GM19328 (cell line): ENCODE measurements at regions not wholly inside any gene's neighbourhood (a gene's known extent, or its start where the extent isn't known, plus 50 kb on each side); places are given as distances from the start of the nearest gene placed in this dataset.
"Not testable (repeated sequence)": the region's sequence is repeated elsewhere in the genome, so short reads cannot be mapped to it uniquely, and the experiment has no call there.

Experiments used
- ATAC-seq: cut with Tn5 transposase; IDR thresholded peaks from one replicate; pipeline ENCODE4 v1.9.1; 2021; ENCODE audit warnings: mild to moderate bottlenecking, moderate library complexity; ENCODE audit not compliant: unreplicated experiment

GRCh38 chr6:159416891-159417560 lies 247.8 kb downstream of the FNDC1 start:
- no peak for ATAC-seq

GRCh38 chr6:159415540-159415939 lies 246.3 kb downstream of the FNDC1 start:
- ATAC-seq = no peak

- no peak for ATAC-seq
Measured at GRCh38 chr6:159414711-159415110, 245.5 kb downstream of the FNDC1 start.

- ATAC-seq = not testable (repeated sequence)
Measured at GRCh38 chr6:159407211-159407780, 238.1 kb downstream of the FNDC1 start.

- ATAC-seq = no peak
Measured at GRCh38 chr6:159404296-159404695, 235.1 kb downstream of the FNDC1 start.

GRCh38 chr6:159400826-159401225 lies 231.6 kb downstream of the FNDC1 start:
- ATAC-seq = no peak

- no peak for ATAC-seq
Measured at GRCh38 chr6:159399751-159400221, 230.6 kb downstream of the FNDC1 start.

- no peak for ATAC-seq
Measured at GRCh38 chr6:159398633-159399032, 229.4 kb downstream of the FNDC1 start.

- ATAC-seq = no peak
Measured at GRCh38 chr6:159397753-159398152, 228.6 kb downstream of the FNDC1 start.

GRCh38 chr6:159395609-159396008 lies 226.4 kb downstream of the FNDC1 start:
- no peak for ATAC-seq

- not testable (repeated sequence) for ATAC-seq
Measured at GRCh38 chr6:159392695-159393094, 223.5 kb downstream of the FNDC1 start.

- ATAC-seq = no peak
Measured at GRCh38 chr6:159390381-159390780, 221.2 kb downstream of the FNDC1 start.

- ATAC-seq = no peak
Measured at GRCh38 chr6:159389695-159390094, 220.5 kb downstream of the FNDC1 start.

GRCh38 chr6:159380114-159380513 lies 210.9 kb downstream of the FNDC1 start:
- no peak for ATAC-seq

GRCh38 chr6:159378411-159379328 lies 209.5 kb downstream of the FNDC1 start:
- ATAC-seq = no peak

- ATAC-seq = no peak
Measured at GRCh38 chr6:159376516-159377158, 207.4 kb downstream of the FNDC1 start.

- ATAC-seq = no peak
Measured at GRCh38 chr6:159375014-159375413, 205.8 kb downstream of the FNDC1 start.

GRCh38 chr6:159373670-159374069 lies 204.5 kb downstream of the FNDC1 start:
- no peak for ATAC-seq

- no peak for ATAC-seq
Measured at GRCh38 chr6:159372333-159372732, 203.1 kb downstream of the FNDC1 start.

GRCh38 chr6:159360306-159360705 lies 191.1 kb downstream of the FNDC1 start:
- ATAC-seq = no peak
